ENCODE measurements at regions not wholly inside any gene's neighbourhood (a gene's known extent, or its start where the extent isn't known, plus 50 kb on each side); places are given as distances from the start of the nearest gene placed in this dataset.

DNA sequence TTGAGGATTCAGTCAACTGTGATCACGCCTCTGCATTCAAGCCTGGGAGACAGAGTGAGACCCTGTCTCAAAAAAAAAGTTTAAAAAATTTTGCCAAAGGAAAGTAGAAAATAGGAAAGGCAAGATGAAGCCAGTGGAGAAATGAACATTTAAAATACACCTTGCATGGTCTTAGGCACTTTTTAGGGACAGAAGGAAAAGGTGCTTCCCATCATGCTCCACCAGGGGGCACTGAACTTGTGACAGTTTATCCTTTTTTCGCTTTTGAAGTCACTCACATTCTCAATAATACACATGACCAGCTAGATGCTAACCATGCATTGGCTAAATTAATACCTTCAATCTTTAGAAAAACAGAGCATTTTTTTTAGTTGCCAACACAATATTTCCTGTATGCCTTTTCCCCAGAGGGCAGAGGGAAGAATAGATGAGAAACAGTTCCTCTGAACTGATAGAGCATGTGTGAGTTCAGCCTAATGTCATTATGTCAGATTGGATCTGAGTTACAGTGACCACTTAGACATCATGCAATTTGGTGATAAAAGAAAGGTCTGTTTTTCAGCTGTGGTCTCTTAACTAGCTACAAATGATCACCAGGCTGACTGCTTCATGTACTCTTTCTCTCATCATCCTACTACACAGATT is 221.8 kb upstream of the SSTR1 start (continued):
- TF ChIP-seq, protein P1, sequence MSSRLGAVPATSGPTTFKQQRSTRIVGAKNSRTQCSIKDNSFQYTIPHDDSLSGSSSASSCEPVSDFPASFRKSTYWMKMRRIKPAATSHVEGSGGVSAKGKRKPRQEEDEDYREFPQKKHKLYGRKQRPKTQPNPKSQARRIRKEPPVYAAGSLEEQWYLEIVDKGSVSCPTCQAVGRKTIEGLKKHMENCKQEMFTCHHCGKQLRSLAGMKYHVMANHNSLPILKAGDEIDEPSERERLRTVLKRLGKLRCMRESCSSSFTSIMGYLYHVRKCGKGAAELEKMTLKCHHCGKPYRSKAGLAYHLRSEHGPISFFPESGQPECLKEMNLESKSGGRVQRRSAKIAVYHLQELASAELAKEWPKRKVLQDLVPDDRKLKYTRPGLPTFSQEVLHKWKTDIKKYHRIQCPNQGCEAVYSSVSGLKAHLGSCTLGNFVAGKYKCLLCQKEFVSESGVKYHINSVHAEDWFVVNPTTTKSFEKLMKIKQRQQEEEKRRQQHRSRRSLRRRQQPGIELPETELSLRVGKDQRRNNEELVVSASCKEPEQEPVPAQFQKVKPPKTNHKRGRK (CRISPR knock-in tag; IDR thresholded peaks at IDR 0.05) = no peak
- TF ChIP-seq IRF2 (CRISPR knock-in tag; IDR thresholded peaks at IDR 0.05) (peak; percentile 42; the same call in 1 of the 2 replicates), ZMAT3 (CRISPR knock-in tag; conservative IDR thresholded peaks at IDR 0.05) (0 out of 2 replicates have a peak, but pooled peaks have one; percentile 51), PITX1 (CRISPR knock-in tag; IDR thresholded peaks at IDR 0.05) (0 out of 2 replicates have a peak, but pooled peaks have one; percentile 12), KLF6 (CRISPR knock-in tag; IDR thresholded peaks at IDR 0.05) (0 out of 2 replicates have a peak, but pooled peaks have one; percentile 24), ZNF264 (CRISPR knock-in tag; IDR thresholded peaks at IDR 0.05) (no peak), ZNF3 (CRISPR knock-in tag; IDR thresholded peaks at IDR 0.05) (peak; percentile 72; the same call in 1 of the 2 replicates)
- TF ChIP-seq, protein P2, sequence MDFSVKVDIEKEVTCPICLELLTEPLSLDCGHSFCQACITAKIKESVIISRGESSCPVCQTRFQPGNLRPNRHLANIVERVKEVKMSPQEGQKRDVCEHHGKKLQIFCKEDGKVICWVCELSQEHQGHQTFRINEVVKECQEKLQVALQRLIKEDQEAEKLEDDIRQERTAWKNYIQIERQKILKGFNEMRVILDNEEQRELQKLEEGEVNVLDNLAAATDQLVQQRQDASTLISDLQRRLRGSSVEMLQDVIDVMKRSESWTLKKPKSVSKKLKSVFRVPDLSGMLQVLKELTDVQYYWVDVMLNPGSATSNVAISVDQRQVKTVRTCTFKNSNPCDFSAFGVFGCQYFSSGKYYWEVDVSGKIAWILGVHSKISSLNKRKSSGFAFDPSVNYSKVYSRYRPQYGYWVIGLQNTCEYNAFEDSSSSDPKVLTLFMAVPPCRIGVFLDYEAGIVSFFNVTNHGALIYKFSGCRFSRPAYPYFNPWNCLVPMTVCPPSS (IDR thresholded peaks at IDR 0.05) = no peak
- TF ChIP-seq, protein P3, sequence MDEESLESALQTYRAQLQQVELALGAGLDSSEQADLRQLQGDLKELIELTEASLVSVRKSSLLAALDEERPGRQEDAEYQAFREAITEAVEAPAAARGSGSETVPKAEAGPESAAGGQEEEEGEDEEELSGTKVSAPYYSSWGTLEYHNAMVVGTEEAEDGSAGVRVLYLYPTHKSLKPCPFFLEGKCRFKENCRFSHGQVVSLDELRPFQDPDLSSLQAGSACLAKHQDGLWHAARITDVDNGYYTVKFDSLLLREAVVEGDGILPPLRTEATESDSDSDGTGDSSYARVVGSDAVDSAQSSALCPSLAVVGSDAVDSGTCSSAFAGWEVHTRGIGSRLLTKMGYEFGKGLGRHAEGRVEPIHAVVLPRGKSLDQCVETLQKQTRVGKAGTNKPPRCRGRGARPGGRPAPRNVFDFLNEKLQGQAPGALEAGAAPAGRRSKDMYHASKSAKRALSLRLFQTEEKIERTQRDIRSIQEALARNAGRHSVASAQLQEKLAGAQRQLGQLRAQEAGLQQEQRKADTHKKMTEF (CRISPR knock-in tag; IDR thresholded peaks at IDR 0.05) = 0 out of 2 replicates have a peak, but pooled peaks have one; percentile 20
- TF ChIP-seq, protein P4, sequence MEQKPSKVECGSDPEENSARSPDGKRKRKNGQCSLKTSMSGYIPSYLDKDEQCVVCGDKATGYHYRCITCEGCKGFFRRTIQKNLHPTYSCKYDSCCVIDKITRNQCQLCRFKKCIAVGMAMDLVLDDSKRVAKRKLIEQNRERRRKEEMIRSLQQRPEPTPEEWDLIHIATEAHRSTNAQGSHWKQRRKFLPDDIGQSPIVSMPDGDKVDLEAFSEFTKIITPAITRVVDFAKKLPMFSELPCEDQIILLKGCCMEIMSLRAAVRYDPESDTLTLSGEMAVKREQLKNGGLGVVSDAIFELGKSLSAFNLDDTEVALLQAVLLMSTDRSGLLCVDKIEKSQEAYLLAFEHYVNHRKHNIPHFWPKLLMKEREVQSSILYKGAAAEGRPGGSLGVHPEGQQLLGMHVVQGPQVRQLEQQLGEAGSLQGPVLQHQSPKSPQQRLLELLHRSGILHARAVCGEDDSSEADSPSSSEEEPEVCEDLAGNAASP (CRISPR knock-in tag; IDR thresholded peaks at IDR 0.05; ENCODE audit: borderline replicate concordance) = peak; percentile 17; the same call in 1 of the 2 replicates
